ENCODE measurements at regions not wholly inside any gene's neighbourhood (a gene's known extent, or its start where the extent isn't known, plus 50 kb on each side); places are given as distances from the start of the nearest gene placed in this dataset.

GRCh38 chr3:104805508-104805907 lies 561.2 kb upstream of the ALCAM start:
- no peak for TF ChIP-seq CTCF (IDR thresholded peaks at IDR 0.05; ENCODE audit: poor library complexity, severe bottlenecking)
- TF ChIP-seq POLR2AphosphoS5 (IDR thresholded peaks at IDR 0.05), result no peak
- no peak for TF ChIP-seq EZH2 (IDR thresholded peaks at IDR 0.05; ENCODE audit: borderline replicate concordance, insufficient read depth, low read length, poor library complexity, severe bottlenecking)
- TF ChIP-seq RAD21 (conservative IDR thresholded peaks at IDR 0.05), result no peak
- TF ChIP-seq TAF1 (IDR thresholded peaks at IDR 0.05; ENCODE audit: low read depth), result no peak
- TF ChIP-seq MXI1 (conservative IDR thresholded peaks at IDR 0.05; ENCODE audit: poor library complexity, severe bottlenecking), result no peak
- TF ChIP-seq EP300 (conservative IDR thresholded peaks at IDR 0.05; ENCODE audit: poor library complexity, severe bottlenecking), result no peak
